CD14-positive monocyte (primary cell): ENCODE measurements at regions not wholly inside any gene's neighbourhood (a gene's known extent, or its start where the extent isn't known, plus 50 kb on each side); places are given as distances from the start of the nearest gene placed in this dataset.

Experiments
- DNase-seq, 3 donors: peaks; one replicate each; pipeline ENCODE4 v3.0.0-alpha.2; 2011 to 2022
- H2AFZ ChIP-seq: 2 replicates; pipeline ENCODE4 v1.6.0; 2012; ENCODE audit warnings: mild to moderate bottlenecking, low read depth, low read length, inconsistent platforms; ENCODE audit not compliant: insufficient read depth, poor library complexity, severe bottlenecking
- H3K27ac ChIP-seq, 2 donors: 1 replicate in 1 of 2; 2 replicates in 1 of 2; pipeline ENCODE4 v1.5.1; 2012 to 2013; ENCODE audit warnings: low read length in 2 of 2, control low read depth in 1 of 2, inconsistent platforms in 1 of 2, low read depth in 1 of 2, mild to moderate bottlenecking in 1 of 2
- H3K27me3 ChIP-seq, 2 donors: one replicate each; pipeline versions ENCODE4 v1.6.0 to v1.6.1; 2011 to 2013; ENCODE audit warnings: low read length in 2 of 2; ENCODE audit not compliant: control insufficient read depth in 2 of 2, insufficient read depth in 2 of 2
- H3K36me3 ChIP-seq, 2 donors: replicated peaks in 1 of 2; 1 replicate in 1 of 2; 2 replicates in 1 of 2; pipeline versions ENCODE4 v1.5.1 to v1.6.1; 2012 to 2013; ENCODE audit warnings: low read length in 2 of 2, control low read depth in 1 of 2, inconsistent platforms in 1 of 2, mild to moderate bottlenecking in 1 of 2; ENCODE audit not compliant: insufficient read depth in 2 of 2, control insufficient read depth in 1 of 2
- H3K4me1 ChIP-seq, 2 donors: 1 replicate in 1 of 2; 2 replicates in 1 of 2; pipeline versions ENCODE4 v1.5.1 to v1.6.1; 2012 to 2013; ENCODE audit warnings: low read length in 2 of 2, control low read depth in 1 of 2, inconsistent platforms in 1 of 2, mild to moderate bottlenecking in 1 of 2, moderate library complexity in 1 of 2; ENCODE audit not compliant: insufficient read depth in 2 of 2, control insufficient read depth in 1 of 2
- H3K4me2 ChIP-seq: replicated peaks from 2 replicates; pipeline ENCODE3; 2012; ENCODE audit warnings: low read length, moderate library complexity, mild to moderate bottlenecking; ENCODE audit not compliant: poor library complexity, severe bottlenecking; ENCODE audit errors: extremely low read depth
- H3K4me3 ChIP-seq, 3 experiments: fragments of 200-600 bp in 1 of 3; sonication (generic) in 1 of 3; replicated peaks in 1 of 3; 1 replicate in 2 of 3; 2 replicates in 1 of 3; pipeline ENCODE4 v1.5.1; 2011 to 2013; ENCODE audit warnings: low read length in 3 of 3, mild to moderate bottlenecking in 3 of 3, control low read depth in 2 of 3, low read depth in 2 of 3, inconsistent platforms in 1 of 3, moderate library complexity in 1 of 3
- H3K79me2 ChIP-seq: 2 replicates; pipeline ENCODE4 v1.6.0; 2012; ENCODE audit warnings: mild to moderate bottlenecking, control low read depth, inconsistent platforms, low read length, moderate library complexity; ENCODE audit not compliant: insufficient read depth
- H3K9ac ChIP-seq: 2 replicates; pipeline ENCODE4 v1.6.0; 2017; ENCODE audit warnings: low read length, mild to moderate bottlenecking; ENCODE audit not compliant: insufficient read depth, poor library complexity, severe bottlenecking
- H3K9me3 ChIP-seq, 2 donors: replicated peaks in 1 of 2; 1 replicate in 1 of 2; 2 replicates in 1 of 2; pipeline versions ENCODE4 v1.5.1 to v1.6.1; 2012 to 2013; ENCODE audit warnings: low read length in 2 of 2, control low read depth in 1 of 2; ENCODE audit not compliant: control insufficient read depth in 1 of 2, insufficient read depth in 1 of 2
- H4K20me1 ChIP-seq: 2 replicates; pipeline ENCODE4 v1.6.0; 2012; ENCODE audit warnings: mild to moderate bottlenecking, low read length, control low read depth, moderate library complexity; ENCODE audit not compliant: insufficient read depth
- H3K27ac Mint-ChIP-seq, 7 donors: one replicate each; pipeline ENCODE4 v1.8.0; 2020; ENCODE audit warnings: mild to moderate bottlenecking in 7 of 7, mixed read lengths in 7 of 7, moderate library complexity in 6 of 7, inconsistent platforms in 2 of 7
- H3K27me3 Mint-ChIP-seq, 3 donors: one replicate each; pipeline ENCODE4 v1.8.0; 2021 to 2022; ENCODE audit warnings: low read depth in 3 of 3, mild to moderate bottlenecking in 3 of 3, mixed read lengths in 3 of 3, moderate library complexity in 3 of 3, inconsistent platforms in 1 of 3
- H3K36me3 Mint-ChIP-seq, 2 donors: one replicate each; pipeline ENCODE4 v1.8.0; 2020; ENCODE audit warnings: mixed read lengths in 2 of 2, inconsistent platforms in 1 of 2, mild to moderate bottlenecking in 1 of 2
- H3K4me1 Mint-ChIP-seq: one replicate; pipeline ENCODE4 v1.8.0; 2020; ENCODE audit warnings: mild to moderate bottlenecking, mixed read lengths
- H3K4me3 Mint-ChIP-seq, 2 donors: one replicate each; pipeline ENCODE4 v1.8.0; 2020; ENCODE audit warnings: mild to moderate bottlenecking in 2 of 2, mixed read lengths in 2 of 2, moderate library complexity in 1 of 2
- H3K9me3 Mint-ChIP-seq, 7 donors: one replicate each; pipeline ENCODE4 v1.8.0; 2020 to 2022; ENCODE audit warnings: mixed read lengths in 7 of 7, mild to moderate bottlenecking in 6 of 7, moderate library complexity in 6 of 7, inconsistent platforms in 2 of 7
- CTCF ChIP-seq: fragments of 200-600 bp; IDR thresholded peaks from one replicate; pipeline ENCODE4 v1.8.0; 2022; ENCODE audit warnings: antibody characterized with exemption, mild to moderate bottlenecking
- WGBS: methylation state at CpG from one replicate; pipeline ENCODE4 v1.1.5; 2013; ENCODE audit warnings: missing lambda C conversion rate; ENCODE audit not compliant: insufficient coverage; 5-methylcytosine and 5-hydroxymethylcytosine counted together
- intact Hi-C, 2 donors: fragments of 100-400 bp; cut with micrococcal nuclease; formaldehyde crosslinking; loops; one replicate each; pipeline versions ENCODE4 v1.15.0 to v1.15.1; 2023

GRCh38 chr12:116459011-116459875, 99.9 kb upstream of the MAP1LC3B2 start:
- peaks cover 0 to 2% (median 0%) of the 10 kb centered on the region in 7 donors for H3K9me3 Mint-ChIP-seq
- H3K4me3 Mint-ChIP-seq, result no peak overlapping the region
- Histone ChIP-seq H3K27me3 (no peaks in the 10 kb centered on the region), H2AFZ (no peak overlapping the region), H3K4me2 (no peak overlapping the region), H3K9me3 (no peaks in the 10 kb centered on the region), H3K79me2 (no peaks in the 10 kb centered on the region), H3K4me3 (no peak overlapping the region), H4K20me1 (no peaks in the 10 kb centered on the region), H3K9ac (no peak overlapping the region), H3K36me3 (no peaks in the 10 kb centered on the region), H3K27ac (no peak overlapping the region), H3K4me1 (peaks cover 6% of the 10 kb centered on the region in 2 donors)
- DNase-seq, result no peak
- H3K4me1 Mint-ChIP-seq, result peaks cover 15% of the 10 kb centered on the region
- peak overlapping the region in 1 of 7 donors; percentile 25 for H3K27ac Mint-ChIP-seq
- intact Hi-C loops, result no loop called here
- peaks cover 2 to 19% (median 15%) of the 10 kb centered on the region in 3 donors for H3K27me3 Mint-ChIP-seq
- no peak for TF ChIP-seq CTCF
- 75% methylated on average over 11 of the region's 21 CpGs for WGBS
- H3K36me3 Mint-ChIP-seq, result peaks cover 0 to 3% of the 10 kb centered on the region in 2 donors

- H3K9me3 ChIP-seq, result no peaks in the 10 kb centered on the region
- no peak overlapping the region for H3K9ac ChIP-seq
- no peak overlapping the region for H3K27ac ChIP-seq
- H3K4me2 ChIP-seq, result no peak overlapping the region
- DNase-seq, result no peak
- 95% methylated on average over 7 of the region's 17 CpGs for WGBS
- peaks cover 12% of the 10 kb centered on the region for H3K4me1 Mint-ChIP-seq
- peaks cover 0 to 15% (median 14%) of the 10 kb centered on the region in 3 donors for H3K27me3 Mint-ChIP-seq
- no peak overlapping the region for H3K4me3 Mint-ChIP-seq
- H3K27ac Mint-ChIP-seq, result no peak overlapping the region
- H3K27me3 ChIP-seq, result no peaks in the 10 kb centered on the region
- no peaks in the 10 kb centered on the region for H3K79me2 ChIP-seq
- H2AFZ ChIP-seq, result no peak overlapping the region
- H3K36me3 ChIP-seq, result no peaks in the 10 kb centered on the region
- intact Hi-C loops, result no loop called here
- no peak overlapping the region for H3K4me3 ChIP-seq
- H3K36me3 Mint-ChIP-seq, result no peaks in the 10 kb centered on the region
- TF ChIP-seq CTCF, result no peak
- H3K9me3 Mint-ChIP-seq, result peaks cover 0 to 2% (median 0%) of the 10 kb centered on the region in 7 donors
- no peaks in the 10 kb centered on the region for H4K20me1 ChIP-seq
- peaks cover 4 to 5% of the 10 kb centered on the region in 2 donors for H3K4me1 ChIP-seq
These were observed 99.1 kb upstream of the MAP1LC3B2 start for GRCh38 chr12:116459916-116460663.
